Upper lobe of left lung (tissue), 4 donors: ENCODE measurements at regions not wholly inside any gene's neighbourhood (a gene's known extent, or its start where the extent isn't known, plus 50 kb on each side); places are given as distances from the start of the nearest gene placed in this dataset.

ENCODE experiments used
- EP300 ChIP-seq, 4 donors: sonication (generic); formaldehyde crosslinking; IDR thresholded peaks; one replicate each; pipeline ENCODE4 v1.5.1; 2017; ENCODE audit warnings: antibody characterized with exemption in 4 of 4, control low read depth in 2 of 4
- POLR2A ChIP-seq, 4 donors: fragments of 450-650 bp; IDR thresholded peaks; one replicate each; pipeline ENCODE4 v1.5.1; 2016 to 2017; ENCODE audit warnings: antibody characterized with exemption in 4 of 4, mild to moderate bottlenecking in 2 of 4
- POLR2AphosphoS5 ChIP-seq, 2 donors: sonication (generic); formaldehyde crosslinking; IDR thresholded peaks; one replicate each; pipeline ENCODE4 v1.5.1; 2017; ENCODE audit warnings: antibody characterized with exemption in 2 of 2
- TF ChIP-seq, protein P1 (sequence below), 6 experiments: fragments of 450-650 bp in 4 of 6; fragments of 200-600 bp in 2 of 6; sonication (generic) in 2 of 6; IDR thresholded peaks; one replicate each; pipeline ENCODE4 v1.5.1; 2016 to 2019; ENCODE audit warnings: antibody characterized with exemption in 6 of 6

DNA sequence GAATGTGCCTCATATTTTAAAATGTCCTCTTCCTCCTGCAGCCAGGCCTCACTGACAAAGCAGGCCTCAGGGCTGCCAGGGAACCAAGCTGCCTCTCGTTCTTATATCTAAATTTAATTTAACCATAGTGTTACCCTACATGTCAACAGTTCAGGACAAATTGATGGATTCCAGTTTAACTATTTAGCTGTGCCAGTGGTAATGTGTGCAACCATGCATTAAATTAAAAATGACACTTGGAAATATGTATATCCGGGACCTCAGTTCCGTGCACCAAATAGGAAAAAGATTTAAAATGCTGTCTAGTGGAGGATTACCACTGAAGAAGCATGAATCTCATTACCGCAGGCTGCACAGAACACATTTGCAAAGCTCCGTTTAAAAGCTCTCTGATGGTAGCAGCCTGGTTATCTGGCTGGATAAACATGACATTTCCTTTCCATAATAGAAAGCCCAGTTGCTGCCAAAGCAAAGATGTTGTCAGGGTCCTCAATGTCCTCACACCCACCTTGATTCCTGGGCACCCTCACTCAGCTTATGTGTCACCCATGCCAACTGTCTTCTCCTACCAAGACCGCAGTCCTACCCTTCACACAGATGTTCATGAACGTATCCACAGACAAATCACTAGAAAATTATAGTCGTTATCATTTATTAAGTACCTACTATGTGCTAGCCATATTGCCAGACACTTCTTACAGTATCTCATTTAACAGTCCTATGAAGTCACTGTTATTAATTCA, 73.3 kb upstream of the FRMD4A start:
- TF ChIP-seq POLR2A (IDR thresholded peaks at IDR 0.05), result no peak
- TF ChIP-seq, protein P1, sequence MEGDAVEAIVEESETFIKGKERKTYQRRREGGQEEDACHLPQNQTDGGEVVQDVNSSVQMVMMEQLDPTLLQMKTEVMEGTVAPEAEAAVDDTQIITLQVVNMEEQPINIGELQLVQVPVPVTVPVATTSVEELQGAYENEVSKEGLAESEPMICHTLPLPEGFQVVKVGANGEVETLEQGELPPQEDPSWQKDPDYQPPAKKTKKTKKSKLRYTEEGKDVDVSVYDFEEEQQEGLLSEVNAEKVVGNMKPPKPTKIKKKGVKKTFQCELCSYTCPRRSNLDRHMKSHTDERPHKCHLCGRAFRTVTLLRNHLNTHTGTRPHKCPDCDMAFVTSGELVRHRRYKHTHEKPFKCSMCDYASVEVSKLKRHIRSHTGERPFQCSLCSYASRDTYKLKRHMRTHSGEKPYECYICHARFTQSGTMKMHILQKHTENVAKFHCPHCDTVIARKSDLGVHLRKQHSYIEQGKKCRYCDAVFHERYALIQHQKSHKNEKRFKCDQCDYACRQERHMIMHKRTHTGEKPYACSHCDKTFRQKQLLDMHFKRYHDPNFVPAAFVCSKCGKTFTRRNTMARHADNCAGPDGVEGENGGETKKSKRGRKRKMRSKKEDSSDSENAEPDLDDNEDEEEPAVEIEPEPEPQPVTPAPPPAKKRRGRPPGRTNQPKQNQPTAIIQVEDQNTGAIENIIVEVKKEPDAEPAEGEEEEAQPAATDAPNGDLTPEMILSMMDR (IDR thresholded peaks at IDR 0.05), result no peak
- no peak for TF ChIP-seq EP300 (IDR thresholded peaks at IDR 0.05)
- no peak for TF ChIP-seq POLR2AphosphoS5 (IDR thresholded peaks at IDR 0.05)
